ENCODE measurements at regions not wholly inside any gene's neighbourhood (a gene's known extent, or its start where the extent isn't known, plus 50 kb on each side); places are given as distances from the start of the nearest gene placed in this dataset.
A peak's percentile ranks its signal among the peaks of the same experiment; 100 is the strongest.

- TF ChIP-seq HMGXB4 (CRISPR knock-in tag; IDR thresholded peaks at IDR 0.05) (no peak), ZNF138 (CRISPR knock-in tag; conservative IDR thresholded peaks at IDR 0.05) (no peak)
These were observed 127.6 kb upstream of the L3MBTL4 start (continued) for GRCh38 chr18:6542296-6542695.

GRCh38 chr18:6543330-6543908, 128.7 kb upstream of the L3MBTL4 start:
- Mint-ChIP-seq H3K27ac (no peak overlapping the region), H3K36me3 (peaks cover 9% of the 10 kb centered on the region; the same call in 1 of the 2 replicates), H3K27me3 (ENCODE audit: low read depth) (no peaks in the 10 kb centered on the region), H3K9me3 (peaks cover 11% of the 10 kb centered on the region), H3K4me3 (no peak overlapping the region), H3K4me1 (peaks cover 30% of the 10 kb centered on the region)
- ChIA-PET CTCF (interaction anchor here (0.6 to 3.5 kb wide), 14 partner anchors 22 to 377 kb away, joined by 3 to 77 read pairs (median 3); no protein-coding TSS in a partner anchor), POLR2A (no interaction called here)
- DNase-seq (ENCODE audit: low spot score) = no peak
- ATAC-seq = peak; percentile 21
- TF ChIP-seq ZNF396 (CRISPR knock-in tag; IDR thresholded peaks at IDR 0.05; ENCODE audit: borderline replicate concordance) = no peak
- no peak for TF ChIP-seq CDX4 (CRISPR knock-in tag; IDR thresholded peaks at IDR 0.05; ENCODE audit: borderline replicate concordance)
- no peak for TF ChIP-seq NFATC4 (CRISPR knock-in tag; IDR thresholded peaks at IDR 0.05)
- no peak for TF ChIP-seq FOXP1 (CRISPR knock-in tag; IDR thresholded peaks at IDR 0.05; ENCODE audit: borderline replicate concordance)
- TF ChIP-seq CTCF (IDR thresholded peaks at IDR 0.05) = peak; percentile 44
- TF ChIP-seq HMGA2 (CRISPR knock-in tag; IDR thresholded peaks at IDR 0.05) = no peak

- H3K27ac Mint-ChIP-seq = no peak overlapping the region
- ChIA-PET POLR2A (no interaction called here), CTCF (interaction anchor here (1.2 kb wide), 1 partner anchor 340 kb away, joined by 7 read pairs; no protein-coding TSS in a partner anchor)
- H3K36me3 Mint-ChIP-seq = peaks cover 24% of the 10 kb centered on the region
- H3K27me3 Mint-ChIP-seq (ENCODE audit: low read depth) = no peaks in the 10 kb centered on the region
- H3K4me1 Mint-ChIP-seq = peaks cover 23% of the 10 kb centered on the region
- peaks cover 21% of the 10 kb centered on the region for H3K9me3 Mint-ChIP-seq
- H3K4me3 Mint-ChIP-seq = no peak overlapping the region
- no peak for DNase-seq (ENCODE audit: low spot score)
- no peak for ATAC-seq
- TF ChIP-seq ZNF232 (CRISPR knock-in tag; IDR thresholded peaks at IDR 0.05) = no peak
These were observed 131.5 kb upstream of the L3MBTL4 start for GRCh38 chr18:6546229-6546628.

- ATAC-seq (no peak), DNase-seq (ENCODE audit: low spot score) (no peak)
- H3K4me1 Mint-ChIP-seq = peaks cover 16% of the 10 kb centered on the region
- no peak overlapping the region for H3K4me3 Mint-ChIP-seq
- H3K27ac Mint-ChIP-seq = no peak overlapping the region
- CTCF ChIA-PET = no interaction called here
- TF ChIP-seq FOXP1 (CRISPR knock-in tag; IDR thresholded peaks at IDR 0.05; ENCODE audit: borderline replicate concordance) (no peak), CREM (CRISPR knock-in tag; IDR thresholded peaks at IDR 0.05) (no peak), HMGA2 (CRISPR knock-in tag; IDR thresholded peaks at IDR 0.05) (no peak), ZBTB43 (CRISPR knock-in tag; IDR thresholded peaks at IDR 0.05) (no peak), NFATC4 (CRISPR knock-in tag; IDR thresholded peaks at IDR 0.05) (no peak), PREB (CRISPR knock-in tag; IDR thresholded peaks at IDR 0.05; ENCODE audit: borderline replicate concordance) (no peak)
- peaks cover 30% of the 10 kb centered on the region for H3K9me3 Mint-ChIP-seq
- peaks cover 29% of the 10 kb centered on the region for H3K36me3 Mint-ChIP-seq
- no peaks in the 10 kb centered on the region for H3K27me3 Mint-ChIP-seq (ENCODE audit: low read depth)
- POLR2A ChIA-PET = no interaction called here
These were observed 132.8 kb upstream of the L3MBTL4 start for GRCh38 chr18:6547476-6547875.
